ENCODE measurements at regions not wholly inside any gene's neighbourhood (a gene's known extent, or its start where the extent isn't known, plus 50 kb on each side); places are given as distances from the start of the nearest gene placed in this dataset.

GRCh38 chr12:102539651-102540553, 59.5 kb upstream of the IGF1 start:
- TF ChIP-seq CTCF (IDR thresholded peaks at IDR 0.05) (no peak), EZH2 (IDR thresholded peaks at IDR 0.05) (no peak)

Data from neural progenitor cell (in vitro differentiated cells).